ENCODE measurements at regions not wholly inside any gene's neighbourhood (a gene's known extent, or its start where the extent isn't known, plus 50 kb on each side); places are given as distances from the start of the nearest gene placed in this dataset.
"Not testable (repeated sequence)": the region's sequence is repeated elsewhere in the genome, so short reads cannot be mapped to it uniquely, and the experiment has no call there.

DNA sequence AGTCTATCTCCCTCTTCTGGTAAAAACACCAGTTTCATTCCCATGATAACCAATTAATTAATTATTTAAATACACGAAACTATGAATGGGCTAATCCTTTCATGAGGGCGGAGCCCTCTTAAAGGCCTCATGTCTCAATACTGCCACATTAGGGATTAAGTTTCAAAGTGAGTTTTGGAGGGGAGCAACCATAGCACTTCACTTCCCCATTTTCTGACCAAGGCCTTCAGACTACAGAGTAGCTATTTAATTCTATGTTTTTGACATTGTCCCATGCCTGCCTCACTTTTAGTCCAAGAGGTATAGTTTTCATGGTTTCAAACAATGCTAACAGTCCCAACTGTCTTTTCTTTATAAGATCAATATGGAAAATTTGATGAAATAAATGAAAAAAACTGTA is 618.6 kb downstream of the ZWINT start:
- TF ChIP-seq SPI1 (IDR thresholded peaks at IDR 0.05; ENCODE audit: low read depth, low read length), result peak; percentile 58; the same call in 1 of the 2 replicates
- TF ChIP-seq POLR2AphosphoS5 (IDR thresholded peaks at IDR 0.05; ENCODE audit: low read depth, low read length), result no peak
- DNase-seq (ENCODE audit: insufficient read length, low spot score) (no peak), FAIRE-seq (no peak)

DNA sequence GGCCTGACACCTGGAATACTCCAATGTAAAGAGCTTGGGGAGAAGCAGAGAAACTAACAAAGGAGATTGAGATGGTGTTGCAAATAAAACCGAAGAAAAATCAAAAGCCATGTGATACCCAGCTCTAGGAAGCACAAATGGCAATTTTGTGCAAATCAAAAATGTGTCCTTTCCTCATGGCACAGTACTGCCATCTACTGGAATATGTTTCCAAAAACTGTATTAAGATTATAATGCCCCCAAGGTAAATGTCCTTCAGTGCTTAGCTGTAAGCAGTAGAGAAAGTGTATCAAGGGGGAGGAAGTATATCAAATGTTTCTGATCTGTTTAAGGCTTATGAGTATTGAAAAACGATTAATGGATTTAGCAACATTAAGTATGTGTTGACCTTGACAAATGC is 620.3 kb downstream of the ZWINT start:
- peak; percentile 28 for FAIRE-seq
- not testable (repeated sequence) for DNase-seq (ENCODE audit: insufficient read length, low spot score)

DNA sequence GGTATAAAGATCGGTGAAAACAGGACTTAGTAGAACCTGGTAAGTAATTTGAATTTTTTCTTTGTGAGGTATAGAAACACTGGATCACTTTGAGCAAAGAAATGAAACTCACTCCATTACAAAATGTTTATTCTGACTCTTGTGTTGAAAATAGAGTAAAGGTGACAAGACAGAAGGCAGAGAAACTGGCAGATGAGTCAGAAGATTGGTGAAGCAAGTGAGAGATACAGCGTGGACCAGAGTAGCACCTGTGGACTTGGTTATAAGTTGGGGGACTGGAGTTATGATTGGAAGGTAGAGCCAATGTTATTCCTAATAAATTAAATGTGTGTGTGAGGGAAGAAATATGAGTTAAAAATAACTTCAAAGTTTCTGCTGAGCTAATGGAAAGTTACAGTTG is 620.9 kb downstream of the ZWINT start:
- TF ChIP-seq PAX5 (IDR thresholded peaks at IDR 0.05; ENCODE audit: insufficient read depth, low read length, severe bottlenecking), result no peak
- no peak for TF ChIP-seq POU2F2 (IDR thresholded peaks at IDR 0.05; ENCODE audit: low read depth, low read length)
- no peak for TF ChIP-seq TAF1 (IDR thresholded peaks at IDR 0.05; ENCODE audit: low read depth, low read length)
- no peak for TF ChIP-seq SPI1 (IDR thresholded peaks at IDR 0.05; ENCODE audit: low read depth, low read length)
- no peak for TF ChIP-seq POLR2AphosphoS5 (IDR thresholded peaks at IDR 0.05; ENCODE audit: low read depth, low read length)
- TF ChIP-seq POLR2A (IDR thresholded peaks at IDR 0.05; ENCODE audit: low read depth, low read length), result no peak
- DNase-seq (ENCODE audit: insufficient read length, low spot score) (no peak), FAIRE-seq (no peak)

DNA sequence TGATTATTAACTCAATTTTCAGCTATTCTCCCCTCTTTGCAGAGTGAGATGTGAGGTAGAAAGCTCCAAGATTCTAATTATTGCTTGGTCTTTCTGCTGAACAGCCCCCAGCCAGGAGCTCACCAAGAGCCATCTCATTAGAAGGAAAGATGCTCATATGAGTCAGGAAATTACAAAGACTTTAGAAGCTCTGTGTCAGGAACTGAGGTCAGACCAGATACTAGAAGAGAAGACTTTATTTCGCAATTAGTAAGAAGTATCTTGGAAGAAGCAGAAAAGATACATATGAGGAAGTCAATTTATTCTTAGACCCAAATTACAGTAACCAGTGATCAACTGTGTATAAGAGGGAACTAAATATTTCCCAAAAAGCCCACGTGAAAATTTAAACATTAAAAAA is 626.9 kb downstream of the ZWINT start:
- TF ChIP-seq SPI1 (IDR thresholded peaks at IDR 0.05; ENCODE audit: low read depth, low read length) (no peak), TAF1 (IDR thresholded peaks at IDR 0.05; ENCODE audit: low read depth, low read length) (no peak), POU2F2 (IDR thresholded peaks at IDR 0.05; ENCODE audit: low read depth, low read length) (no peak), POLR2A (IDR thresholded peaks at IDR 0.05; ENCODE audit: low read depth, low read length) (no peak), POLR2AphosphoS5 (IDR thresholded peaks at IDR 0.05; ENCODE audit: low read depth, low read length) (no peak), PAX5 (IDR thresholded peaks at IDR 0.05; ENCODE audit: insufficient read depth, low read length, severe bottlenecking) (no peak)
- DNase-seq (ENCODE audit: insufficient read length, low spot score) (no peak), FAIRE-seq (no peak)

DNA sequence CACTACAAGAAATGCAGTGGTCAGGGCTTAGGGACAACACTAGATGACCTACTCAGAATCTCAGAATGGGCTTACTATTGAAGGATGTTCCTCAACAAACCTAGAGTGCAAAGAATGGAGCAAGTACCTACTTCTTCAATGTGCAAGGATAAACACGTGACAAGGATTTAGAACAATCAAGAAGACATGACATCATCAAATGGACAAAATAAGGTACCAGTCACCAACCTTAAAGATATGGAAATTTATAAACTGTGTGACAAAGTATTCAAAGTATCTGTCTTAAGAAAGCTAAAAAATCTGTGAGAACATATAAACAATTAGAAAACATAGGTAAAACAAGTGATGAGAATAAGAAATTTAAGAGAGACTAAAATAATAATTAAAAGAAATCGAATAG is 656.1 kb downstream of the ZWINT start:
- DNase-seq (ENCODE audit: insufficient read length, low spot score) (no peak), FAIRE-seq (no peak)
- no peak for TF ChIP-seq TAF1 (IDR thresholded peaks at IDR 0.05; ENCODE audit: low read depth, low read length)
- no peak for TF ChIP-seq POU2F2 (IDR thresholded peaks at IDR 0.05; ENCODE audit: low read depth, low read length)
- no peak for TF ChIP-seq POLR2A (IDR thresholded peaks at IDR 0.05; ENCODE audit: low read depth, low read length)
- no peak for TF ChIP-seq POLR2AphosphoS5 (IDR thresholded peaks at IDR 0.05; ENCODE audit: low read depth, low read length)
- no peak for TF ChIP-seq SPI1 (IDR thresholded peaks at IDR 0.05; ENCODE audit: low read depth, low read length)
- no peak for TF ChIP-seq PAX5 (IDR thresholded peaks at IDR 0.05; ENCODE audit: insufficient read depth, low read length, severe bottlenecking)

DNA sequence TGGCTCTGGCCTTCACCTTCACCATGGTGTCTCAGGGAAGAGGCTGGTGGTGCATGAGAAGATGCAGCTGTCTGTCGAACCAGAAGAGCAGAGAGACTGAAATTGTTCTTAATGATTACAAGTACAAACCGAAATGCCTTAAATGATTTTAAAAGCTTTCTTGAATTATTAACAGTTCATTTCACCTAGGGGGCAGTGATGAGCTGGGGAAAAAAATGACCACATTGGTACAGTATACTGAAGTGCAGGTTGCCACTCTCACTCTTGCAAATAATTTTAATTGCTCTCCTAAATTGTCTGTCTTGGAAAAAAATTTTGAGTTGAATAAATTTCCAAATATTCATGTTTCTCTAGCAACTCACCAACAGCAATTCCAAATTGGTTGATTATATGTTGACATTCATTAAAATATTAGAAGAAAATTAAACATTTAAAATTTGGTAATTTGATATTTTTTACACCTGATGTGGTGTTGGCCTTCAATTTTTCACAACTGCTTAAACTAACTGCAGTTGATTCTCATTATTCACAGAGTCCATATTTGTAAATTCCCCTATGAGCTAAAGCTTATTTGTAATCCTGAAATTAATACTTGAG is 692.6 kb downstream of the ZWINT start:
- no peak for DNase-seq (ENCODE audit: insufficient read length, low spot score)
- FAIRE-seq, result no peak
- TF ChIP-seq POU2F2 (IDR thresholded peaks at IDR 0.05; ENCODE audit: low read depth, low read length), result no peak
- TF ChIP-seq POLR2AphosphoS5 (IDR thresholded peaks at IDR 0.05; ENCODE audit: low read depth, low read length), result no peak
- TF ChIP-seq POLR2A (IDR thresholded peaks at IDR 0.05; ENCODE audit: low read depth, low read length), result no peak
- no peak for TF ChIP-seq SPI1 (IDR thresholded peaks at IDR 0.05; ENCODE audit: low read depth, low read length)

DNA sequence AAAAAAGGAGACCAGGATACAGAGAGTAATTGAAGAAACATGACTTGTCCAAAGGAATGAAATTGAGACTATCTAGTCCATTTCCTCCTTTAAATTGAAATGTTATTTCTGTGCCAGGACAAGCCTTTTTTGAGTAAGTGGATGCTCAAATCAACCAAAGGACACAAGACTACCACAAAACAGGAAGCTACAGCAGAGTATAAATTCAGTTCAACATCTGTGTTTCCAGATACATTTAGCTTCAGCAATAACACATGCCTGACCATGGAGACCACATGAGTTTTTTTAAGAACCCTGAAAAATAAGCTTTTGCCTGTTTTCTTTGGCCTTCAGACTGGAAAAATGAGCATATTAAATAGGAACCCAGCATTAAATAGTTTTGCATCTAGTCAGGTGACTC is 707.5 kb downstream of the ZWINT start:
- TF ChIP-seq TAF1 (IDR thresholded peaks at IDR 0.05; ENCODE audit: low read depth, low read length) (no peak), POLR2A (IDR thresholded peaks at IDR 0.05; ENCODE audit: low read depth, low read length) (no peak), POU2F2 (IDR thresholded peaks at IDR 0.05; ENCODE audit: low read depth, low read length) (no peak)
- FAIRE-seq, result no peak
- DNase-seq (ENCODE audit: insufficient read length, low spot score), result no peak

DNA sequence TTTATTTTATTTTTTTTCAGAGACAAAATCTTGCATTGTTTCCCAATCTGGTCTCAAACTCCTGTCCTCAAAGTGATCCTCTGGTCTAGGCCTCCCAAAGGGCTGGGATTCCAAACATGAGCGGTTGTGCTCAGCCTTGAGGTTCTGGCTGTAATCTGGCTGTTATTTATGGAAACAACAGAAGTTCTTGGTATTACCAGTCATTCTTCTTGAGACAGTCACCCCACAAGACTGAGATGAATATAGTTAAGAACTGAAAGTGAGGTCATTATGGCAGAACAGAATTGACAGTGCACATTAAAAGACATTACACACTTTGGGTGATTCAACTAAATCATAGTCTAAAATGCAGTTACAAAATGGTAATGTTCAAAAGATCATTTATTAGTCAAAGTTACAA is 719.5 kb downstream of the ZWINT start:
- DNase-seq (ENCODE audit: insufficient read length, low spot score) (no peak), FAIRE-seq (no peak)
- TF ChIP-seq SPI1 (IDR thresholded peaks at IDR 0.05; ENCODE audit: low read depth, low read length), result no peak
- TF ChIP-seq POLR2A (IDR thresholded peaks at IDR 0.05; ENCODE audit: low read depth, low read length), result no peak
- TF ChIP-seq TAF1 (IDR thresholded peaks at IDR 0.05; ENCODE audit: low read depth, low read length), result no peak
- no peak for TF ChIP-seq PAX5 (IDR thresholded peaks at IDR 0.05; ENCODE audit: insufficient read depth, low read length, severe bottlenecking)
- no peak for TF ChIP-seq POLR2AphosphoS5 (IDR thresholded peaks at IDR 0.05; ENCODE audit: low read depth, low read length)
- TF ChIP-seq POU2F2 (IDR thresholded peaks at IDR 0.05; ENCODE audit: low read depth, low read length), result no peak

DNA sequence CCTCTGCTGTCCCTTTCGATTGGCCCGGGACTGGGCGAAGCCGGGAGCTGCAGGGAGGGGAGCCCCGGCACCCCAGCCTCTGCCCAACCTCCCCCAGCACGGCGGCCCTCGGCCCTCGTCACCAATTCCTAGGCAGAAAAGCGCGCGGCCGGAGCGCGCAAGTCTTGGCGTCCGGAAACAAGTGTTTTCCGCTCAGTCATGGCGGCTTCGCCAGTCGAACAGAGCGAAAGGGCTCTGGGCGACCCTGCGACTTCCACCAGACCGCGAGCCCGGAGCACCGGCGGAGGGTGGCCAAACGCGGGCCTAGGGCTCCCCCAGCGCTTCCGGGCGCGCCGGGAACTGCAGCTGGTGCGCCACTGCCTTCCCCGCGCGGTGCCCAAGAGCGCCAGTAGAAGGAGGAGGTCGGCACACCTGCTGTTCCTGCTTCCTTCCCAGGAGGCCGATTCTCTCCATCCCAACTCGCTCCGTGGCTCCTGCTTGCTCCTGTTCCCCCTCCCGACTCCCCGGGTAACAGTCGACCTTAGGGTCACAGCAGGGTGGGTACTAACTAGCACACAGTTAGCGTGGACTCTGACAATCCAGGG is 729.9 kb downstream of the ZWINT start:
- no peak for TF ChIP-seq TAF1 (IDR thresholded peaks at IDR 0.05; ENCODE audit: low read depth, low read length)
- no peak for TF ChIP-seq POLR2A (IDR thresholded peaks at IDR 0.05; ENCODE audit: low read depth, low read length)
- no peak for TF ChIP-seq SPI1 (IDR thresholded peaks at IDR 0.05; ENCODE audit: low read depth, low read length)
- no peak for FAIRE-seq

DNA sequence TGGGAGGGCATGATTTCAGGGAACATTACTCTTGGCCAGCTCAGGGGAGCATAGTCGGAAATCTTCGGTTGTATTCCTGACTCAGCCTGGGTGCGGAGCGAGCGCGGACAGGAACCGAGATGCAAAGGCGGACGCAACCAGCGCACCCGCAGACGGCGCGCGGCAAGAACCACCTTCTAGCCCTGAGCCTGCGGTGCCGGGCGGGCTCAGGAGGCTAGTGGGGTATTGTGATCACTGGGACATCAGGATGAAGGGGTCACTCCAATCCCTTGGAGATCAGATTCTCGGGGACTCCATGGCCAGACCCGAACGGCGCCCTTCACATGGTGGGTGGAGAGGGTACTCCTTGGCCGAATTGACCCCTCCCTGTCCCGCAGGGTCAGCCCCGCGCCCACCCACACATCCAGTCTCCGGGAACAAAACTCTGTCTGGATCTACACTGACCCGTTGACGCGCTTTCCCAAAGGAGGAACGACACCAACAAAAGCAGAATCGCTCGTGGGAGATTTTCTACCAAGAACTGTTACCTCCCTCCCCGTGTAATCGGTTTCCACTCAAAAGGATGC is 730.5 kb downstream of the ZWINT start:
- DNase-seq (ENCODE audit: insufficient read length, low spot score) (no peak), FAIRE-seq (no peak)
- TF ChIP-seq POLR2A (IDR thresholded peaks at IDR 0.05; ENCODE audit: low read depth, low read length), result no peak
- TF ChIP-seq POLR2AphosphoS5 (IDR thresholded peaks at IDR 0.05; ENCODE audit: low read depth, low read length), result no peak
- no peak for TF ChIP-seq SPI1 (IDR thresholded peaks at IDR 0.05; ENCODE audit: low read depth, low read length)
- no peak for TF ChIP-seq TAF1 (IDR thresholded peaks at IDR 0.05; ENCODE audit: low read depth, low read length)
- no peak for TF ChIP-seq POU2F2 (IDR thresholded peaks at IDR 0.05; ENCODE audit: low read depth, low read length)
- TF ChIP-seq PAX5 (IDR thresholded peaks at IDR 0.05; ENCODE audit: insufficient read depth, low read length, severe bottlenecking), result no peak

More for the DNA sequence above, 729.9 kb downstream of the ZWINT start:
- peak; percentile 26 for DNase-seq (ENCODE audit: insufficient read length, low spot score)
